Lung (tissue), 11 donors: ENCODE measurements at regions not wholly inside any gene's neighbourhood (a gene's known extent, or its start where the extent isn't known, plus 50 kb on each side); places are given as distances from the start of the nearest gene placed in this dataset.

Experiments used
- ATAC-seq: fragments of 200-7000 bp; cut with Tn5 transposase; one replicate; pipeline ENCODE4 v1.9.1; 2020; ENCODE audit warnings: moderate number of reproducible peaks; ENCODE audit not compliant: insufficient read depth, low FRiP score
- DNase-seq, 3 donors: peaks; one replicate each; pipeline ENCODE4 v3.0.0-alpha.2; 2013 to 2017
- H3K27ac ChIP-seq, 2 donors: one replicate each; pipeline ENCODE4 v1.5.1; 2013; ENCODE audit warnings: mild to moderate bottlenecking in 2 of 2, moderate library complexity in 2 of 2, control low read depth in 1 of 2, inconsistent platforms in 1 of 2, low read depth in 1 of 2, low read length in 1 of 2
- H3K27me3 ChIP-seq, 3 donors: one replicate each; pipeline ENCODE4 v1.5.1; 2013; ENCODE audit warnings: low read length in 2 of 3; ENCODE audit not compliant: control insufficient read depth in 3 of 3, insufficient read depth in 3 of 3
- H3K36me3 ChIP-seq, 4 donors: one replicate each; pipeline ENCODE4 v1.5.1; 2013; ENCODE audit warnings: low read length in 4 of 4, mild to moderate bottlenecking in 1 of 4, moderate library complexity in 1 of 4; ENCODE audit not compliant: control insufficient read depth in 4 of 4, insufficient read depth in 4 of 4
- H3K4me1 ChIP-seq, 5 donors: one replicate each; pipeline ENCODE4 v1.5.1; 2013; ENCODE audit warnings: low read length in 5 of 5, mild to moderate bottlenecking in 2 of 5, moderate library complexity in 1 of 5; ENCODE audit not compliant: control insufficient read depth in 5 of 5, insufficient read depth in 5 of 5
- H3K4me3 ChIP-seq: one replicate; pipeline ENCODE4 v1.5.1; 2013; ENCODE audit warnings: mild to moderate bottlenecking, control low read depth, moderate library complexity
- H3K9ac ChIP-seq, 2 donors: one replicate each; pipeline ENCODE4 v1.5.1; 2013; ENCODE audit warnings: low read length in 2 of 2, control low read depth in 1 of 2; ENCODE audit not compliant: insufficient read depth in 1 of 2
- H3K9me3 ChIP-seq, 4 donors: one replicate each; pipeline ENCODE4 v1.5.1; 2013; ENCODE audit warnings: low read length in 3 of 4, mild to moderate bottlenecking in 1 of 4, moderate library complexity in 1 of 4; ENCODE audit not compliant: control insufficient read depth in 4 of 4, insufficient read depth in 3 of 4
- WGBS, 2 donors: extraction: QIAGEN DNeasy Blood & Tissue Kit; methylation state at CpG; one replicate each; pipeline ENCODE4 v1.1.7; 2013; 5-methylcytosine and 5-hydroxymethylcytosine counted together
- TF ChIP-seq, protein P1 (sequence below): IDR thresholded peaks from 2 replicates; pipeline ENCODE4 v1.5.1; 2012; ENCODE audit warnings: mild to moderate bottlenecking; ENCODE audit errors: control extremely low read depth, extremely low read depth
- donor health status: control.
- donor health status: control.
- donor health status: Bipolar disorder and iron deficiency.
- donor health status: healthy.
- donor health status: DM: yes; HTN: yes; CAD: no.

DNA sequence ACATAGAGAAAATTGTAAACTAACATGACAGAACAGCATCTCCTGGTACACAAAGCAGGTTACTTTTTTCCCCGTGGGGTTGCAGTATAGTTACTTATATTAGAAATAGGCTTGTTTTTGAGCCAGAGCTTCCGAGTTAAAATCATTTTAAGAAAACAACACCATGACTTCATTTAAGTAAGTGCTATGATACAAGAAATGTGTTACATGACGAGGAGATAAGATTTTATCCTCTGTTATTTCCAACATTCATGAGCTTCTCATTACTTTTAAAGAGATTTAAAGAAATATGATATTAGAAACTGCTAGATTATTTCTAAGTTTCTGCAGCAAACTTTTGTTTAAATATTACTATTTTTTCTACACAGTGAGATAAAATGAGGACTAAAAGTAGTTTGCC lies 968.7 kb downstream of the GATA3 start:
- H3K27me3 ChIP-seq: peaks cover 0 to 10% (median 0%) of the 10 kb centered on the region in 3 donors
- DNase-seq: peak in 2 of 3 donors; percentile 65 to 78
- H3K9me3 ChIP-seq: no peaks in the 10 kb centered on the region

DNA sequence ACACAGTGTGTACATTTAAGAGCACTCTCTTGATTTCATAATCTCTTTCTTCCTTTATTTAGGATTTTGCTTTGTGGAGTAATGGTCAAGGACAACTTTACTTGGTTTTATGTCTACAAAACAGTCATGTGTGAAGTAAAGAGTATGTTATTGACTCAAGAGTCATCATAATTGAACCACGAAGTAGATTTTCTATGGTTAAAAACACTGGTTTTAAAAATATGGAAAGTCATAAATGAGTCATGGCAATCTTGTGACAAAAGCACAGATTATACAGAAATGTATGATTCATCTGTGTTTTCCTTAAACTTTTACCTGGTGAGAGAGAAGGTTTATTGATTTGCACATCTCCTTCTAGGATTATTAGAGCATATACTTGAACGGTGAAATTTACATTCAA lies 969.7 kb downstream of the GATA3 start:
- Histone ChIP-seq H3K9ac (no peak overlapping the region), H3K27me3 (peaks cover 0 to 10% (median 0%) of the 10 kb centered on the region in 3 donors), H3K27ac (no peak overlapping the region), H3K36me3 (no peaks in the 10 kb centered on the region), H3K4me3 (no peak overlapping the region), H3K9me3 (no peaks in the 10 kb centered on the region), H3K4me1 (peaks cover 0 to 6% (median 4%) of the 10 kb centered on the region in 5 donors)
- 71 to 75% methylated on average over 2 of the region's 2 CpGs for WGBS, 2 donors
- TF ChIP-seq, protein P1, sequence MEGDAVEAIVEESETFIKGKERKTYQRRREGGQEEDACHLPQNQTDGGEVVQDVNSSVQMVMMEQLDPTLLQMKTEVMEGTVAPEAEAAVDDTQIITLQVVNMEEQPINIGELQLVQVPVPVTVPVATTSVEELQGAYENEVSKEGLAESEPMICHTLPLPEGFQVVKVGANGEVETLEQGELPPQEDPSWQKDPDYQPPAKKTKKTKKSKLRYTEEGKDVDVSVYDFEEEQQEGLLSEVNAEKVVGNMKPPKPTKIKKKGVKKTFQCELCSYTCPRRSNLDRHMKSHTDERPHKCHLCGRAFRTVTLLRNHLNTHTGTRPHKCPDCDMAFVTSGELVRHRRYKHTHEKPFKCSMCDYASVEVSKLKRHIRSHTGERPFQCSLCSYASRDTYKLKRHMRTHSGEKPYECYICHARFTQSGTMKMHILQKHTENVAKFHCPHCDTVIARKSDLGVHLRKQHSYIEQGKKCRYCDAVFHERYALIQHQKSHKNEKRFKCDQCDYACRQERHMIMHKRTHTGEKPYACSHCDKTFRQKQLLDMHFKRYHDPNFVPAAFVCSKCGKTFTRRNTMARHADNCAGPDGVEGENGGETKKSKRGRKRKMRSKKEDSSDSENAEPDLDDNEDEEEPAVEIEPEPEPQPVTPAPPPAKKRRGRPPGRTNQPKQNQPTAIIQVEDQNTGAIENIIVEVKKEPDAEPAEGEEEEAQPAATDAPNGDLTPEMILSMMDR: no peak
- no peak for DNase-seq
- no peak for ATAC-seq

More for the DNA sequence above, 968.7 kb downstream of the GATA3 start:
- peaks cover 0 to 12% (median 4%) of the 10 kb centered on the region in 5 donors for H3K4me1 ChIP-seq
- H3K4me3 ChIP-seq: no peak overlapping the region
- H3K27ac ChIP-seq: no peak overlapping the region
- ATAC-seq: no peak
- 54 to 65% methylated on average over 3 of the region's 3 CpGs for WGBS, 2 donors
- H3K9ac ChIP-seq: no peak overlapping the region
- H3K36me3 ChIP-seq: no peaks in the 10 kb centered on the region
- TF ChIP-seq, protein P1: no peak

DNA sequence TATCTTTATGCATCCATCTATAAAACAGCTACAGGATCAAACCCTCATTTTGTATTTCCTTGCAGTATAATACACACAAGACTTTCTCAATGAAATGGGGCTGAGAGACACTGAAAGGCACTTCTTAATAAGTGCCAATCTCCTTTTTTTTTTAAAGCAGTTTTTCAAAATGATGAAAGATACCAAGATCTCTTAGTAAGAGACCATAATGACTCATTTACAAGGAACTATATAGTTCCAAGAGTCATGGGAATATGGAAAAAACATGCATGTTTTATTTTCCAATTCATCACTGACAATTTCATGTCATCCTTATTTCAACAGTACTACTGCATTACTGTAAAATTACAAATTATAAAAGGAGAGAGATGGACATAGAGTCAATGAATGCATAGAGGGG lies 973.7 kb downstream of the GATA3 start:
- peaks cover 0 to 4% (median 0%) of the 10 kb centered on the region in 5 donors for H3K4me1 ChIP-seq
- no peak overlapping the region for H3K9ac ChIP-seq
- no peaks in the 10 kb centered on the region for H3K9me3 ChIP-seq
- no peak overlapping the region for H3K27ac ChIP-seq
- no peaks in the 10 kb centered on the region for H3K27me3 ChIP-seq
- H3K4me3 ChIP-seq: no peak overlapping the region
- H3K36me3 ChIP-seq: no peaks in the 10 kb centered on the region
- ATAC-seq: no peak
- TF ChIP-seq, protein P1: no peak
- DNase-seq: no peak

DNA sequence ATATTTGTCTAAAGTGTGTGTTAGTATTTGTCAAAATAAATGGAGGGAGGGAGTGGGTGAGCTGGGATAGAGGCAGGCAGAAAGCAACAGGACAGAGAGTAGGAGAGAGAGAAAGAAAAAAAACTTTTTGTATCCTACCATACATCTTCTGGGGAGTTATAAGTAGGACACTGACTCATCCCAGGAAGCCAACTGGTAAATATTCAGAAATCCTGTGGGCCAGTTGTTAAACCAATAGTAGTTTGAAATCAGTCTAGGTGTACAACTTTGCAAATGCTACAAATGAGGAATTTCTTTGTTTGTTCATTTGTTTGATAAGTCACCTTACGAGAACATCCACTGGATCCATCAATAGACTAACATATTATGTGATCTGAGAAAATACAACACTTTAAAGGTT lies 980.9 kb downstream of the GATA3 start:
- 83 to 92% methylated on average over 1 of the region's 1 CpG for WGBS, 2 donors

More for the DNA sequence above, 980.9 kb downstream of the GATA3 start:
- Histone ChIP-seq H3K9me3 (peaks cover 0 to 5% (median 0%) of the 10 kb centered on the region in 4 donors), H3K27ac (no peak overlapping the region), H3K27me3 (no peaks in the 10 kb centered on the region), H3K4me1 (no peaks in the 10 kb centered on the region), H3K4me3 (no peak overlapping the region), H3K36me3 (no peaks in the 10 kb centered on the region), H3K9ac (no peak overlapping the region)
- TF ChIP-seq, protein P1: no peak
- DNase-seq (no peak), ATAC-seq (no peak)
